H9 (cell line): ENCODE measurements at regions not wholly inside any gene's neighbourhood (a gene's known extent, or its start where the extent isn't known, plus 50 kb on each side); places are given as distances from the start of the nearest gene placed in this dataset.
"Not testable (repeated sequence)": the region's sequence is repeated elsewhere in the genome, so short reads cannot be mapped to it uniquely, and the experiment has no call there.

ENCODE experiments used
- DNase-seq: peaks from one replicate; pipeline ENCODE4 v3.0.0-alpha.2; 2017
- H2AFZ ChIP-seq: one replicate; pipeline ENCODE4 v1.6.1; 2013; ENCODE audit warnings: mild to moderate bottlenecking, low read length, control low read depth, moderate library complexity
- H2AK5ac ChIP-seq: 2 replicates; pipeline ENCODE4 v1.6.1; 2013; ENCODE audit warnings: low read length, control low read depth, mixed read lengths; ENCODE audit not compliant: insufficient read length
- H2BK120ac ChIP-seq: one replicate; pipeline ENCODE4 v1.6.1; 2013; ENCODE audit warnings: low read depth, mild to moderate bottlenecking, low read length, control low read depth, inconsistent platforms; ENCODE audit not compliant: poor library complexity, severe bottlenecking
- H2BK12ac ChIP-seq: 2 replicates; pipeline ENCODE4 v1.6.1; 2013; ENCODE audit warnings: low read length, control low read depth, mixed read lengths, low read depth; ENCODE audit not compliant: insufficient read length
- H2BK15ac ChIP-seq: 2 replicates; pipeline ENCODE4 v1.6.1; 2013; ENCODE audit warnings: low read depth, low read length, control low read depth
- H2BK20ac ChIP-seq: one replicate; pipeline ENCODE4 v1.6.1; 2013; ENCODE audit warnings: low read depth, mild to moderate bottlenecking, low read length, control low read depth, inconsistent platforms; ENCODE audit not compliant: poor library complexity, severe bottlenecking
- H2BK5ac ChIP-seq: 2 replicates; pipeline ENCODE4 v1.6.1; 2013; ENCODE audit warnings: low read length, control low read depth, mixed read lengths; ENCODE audit not compliant: insufficient read length
- H3K14ac ChIP-seq: 2 replicates; pipeline ENCODE4 v1.6.1; 2013; ENCODE audit warnings: low read length, control low read depth; ENCODE audit not compliant: insufficient read depth
- H3K18ac ChIP-seq: 2 replicates; pipeline ENCODE4 v1.6.1; 2013; ENCODE audit warnings: low read depth, mild to moderate bottlenecking, mixed read lengths, low read length, control low read depth; ENCODE audit not compliant: insufficient read length
- H3K23ac ChIP-seq: 2 replicates; pipeline ENCODE4 v1.6.1; 2013; ENCODE audit warnings: low read length, control low read depth, mixed read lengths, low read depth; ENCODE audit not compliant: insufficient read length
- H3K23me2 ChIP-seq: 2 replicates; pipeline ENCODE4 v1.6.1; 2013; ENCODE audit warnings: low read depth, mild to moderate bottlenecking, mixed read lengths, low read length, control low read depth; ENCODE audit not compliant: insufficient read length, poor library complexity, severe bottlenecking
- H3K27ac ChIP-seq: 2 replicates; pipeline ENCODE4 v1.5.1; 2013; ENCODE audit warnings: low read length, control low read depth, mixed read lengths, low read depth; ENCODE audit not compliant: insufficient read length
- H3K27me3 ChIP-seq: 2 replicates; pipeline ENCODE4 v1.6.1; 2013; ENCODE audit warnings: low read length, control low read depth, inconsistent platforms; ENCODE audit not compliant: insufficient read depth
- H3K4ac ChIP-seq: 2 replicates; pipeline ENCODE4 v1.6.1; 2013; ENCODE audit warnings: low read depth, mild to moderate bottlenecking, control low read depth, inconsistent platforms, low read length, moderate library complexity
- H3K4me1 ChIP-seq: 2 replicates; pipeline ENCODE4 v1.6.1; 2013; ENCODE audit warnings: low read length, control low read depth, inconsistent platforms; ENCODE audit not compliant: insufficient read depth
- H3K4me2 ChIP-seq: 2 replicates; pipeline ENCODE4 v1.6.1; 2013; ENCODE audit warnings: low read length, control low read depth, mixed read lengths; ENCODE audit not compliant: insufficient read length, insufficient read depth
- H3K56ac ChIP-seq: 2 replicates; pipeline ENCODE4 v1.6.1; 2013; ENCODE audit warnings: low read depth, mild to moderate bottlenecking, mixed read lengths, low read length, control low read depth; ENCODE audit not compliant: insufficient read length
- H3K79me1 ChIP-seq: 2 replicates; pipeline ENCODE4 v1.6.1; 2013; ENCODE audit warnings: low read depth, mild to moderate bottlenecking, moderate library complexity, low read length, control low read depth, inconsistent platforms; ENCODE audit not compliant: insufficient read depth, poor library complexity, severe bottlenecking
- H3K79me2 ChIP-seq: 2 replicates; pipeline ENCODE4 v1.6.1; 2013; ENCODE audit warnings: low read length, control low read depth, inconsistent platforms; ENCODE audit not compliant: insufficient read depth
- H3K9ac ChIP-seq: 2 replicates; pipeline ENCODE4 v1.6.1; 2013; ENCODE audit warnings: low read length, control low read depth, mixed read lengths; ENCODE audit not compliant: insufficient read length; ENCODE audit errors: extremely low read depth
- H3K9me3 ChIP-seq: one replicate; pipeline ENCODE4 v1.6.1; 2013; ENCODE audit warnings: low read depth, low read length, inconsistent platforms; ENCODE audit not compliant: control insufficient read depth
- H3T11ph ChIP-seq: one replicate; pipeline ENCODE4 v1.6.1; 2013; ENCODE audit warnings: mild to moderate bottlenecking, low read length, control low read depth, inconsistent platforms
- H4K20me1 ChIP-seq: one replicate; pipeline ENCODE4 v1.6.1; 2013; ENCODE audit not compliant: control insufficient read depth, insufficient read length, insufficient read depth
- H4K5ac ChIP-seq: 2 replicates; pipeline ENCODE4 v1.6.1; 2013; ENCODE audit warnings: low read depth, mild to moderate bottlenecking, mixed read lengths, low read length, control low read depth; ENCODE audit not compliant: insufficient read length
- H4K8ac ChIP-seq: replicated peaks from 2 replicates; pipeline ENCODE4 v1.6.1; 2013; ENCODE audit warnings: low read length, control low read depth, mixed read lengths, low read depth; ENCODE audit not compliant: insufficient read length
- H4K91ac ChIP-seq: 2 replicates; pipeline ENCODE4 v1.6.1; 2013; ENCODE audit warnings: low read depth, mild to moderate bottlenecking, moderate library complexity, mixed read lengths, low read length, control low read depth; ENCODE audit not compliant: insufficient read length
- H3K27ac Mint-ChIP-seq, 3 experiments: 2 replicates in 2 of 3; 3 replicates in 1 of 3; pipeline ENCODE4 v1.8.0; 2020 to 2021; ENCODE audit warnings: mixed read lengths in 3 of 3, mild to moderate bottlenecking in 1 of 3, moderate library complexity in 1 of 3
- H3K27me3 Mint-ChIP-seq: 2 replicates; pipeline ENCODE4 v1.8.0; 2021; ENCODE audit warnings: low read depth, mild to moderate bottlenecking, moderate library complexity, mixed read lengths
- H3K36me3 Mint-ChIP-seq, 3 experiments: 2 replicates in 2 of 3; 3 replicates in 1 of 3; pipeline ENCODE4 v1.8.0; 2020 to 2021; ENCODE audit warnings: low read depth in 3 of 3, mixed read lengths in 3 of 3; ENCODE audit not compliant: insufficient read depth in 1 of 3
- H3K4me1 Mint-ChIP-seq, 2 experiments: 2 replicates each; pipeline ENCODE4 v1.8.0; 2020; ENCODE audit warnings: mixed read lengths in 2 of 2
- H3K4me3 Mint-ChIP-seq, 2 experiments: 2 replicates in 1 of 2; 3 replicates in 1 of 2; pipeline ENCODE4 v1.8.0; 2020 to 2021; ENCODE audit warnings: mild to moderate bottlenecking in 2 of 2, mixed read lengths in 2 of 2, moderate library complexity in 1 of 2
- H3K9me3 Mint-ChIP-seq, 2 experiments: 2 replicates in 1 of 2; 3 replicates in 1 of 2; pipeline ENCODE4 v1.8.0; 2020; ENCODE audit warnings: mild to moderate bottlenecking in 2 of 2, mixed read lengths in 2 of 2, moderate library complexity in 1 of 2
- WGBS: extraction: QIAGEN DNeasy Blood & Tissue Kit; methylation state at CpG from one replicate; pipeline ENCODE4 v1.1.7; 2013; ENCODE audit warnings: missing lambda C conversion rate, low lambda C conversion rate, mixed read lengths; ENCODE audit not compliant: insufficient read length; ENCODE audit errors: extremely low coverage; 5-methylcytosine and 5-hydroxymethylcytosine counted together
- TF ChIP-seq, protein P1 (sequence below): fragments of 200-600 bp; sonication (generic); conservative IDR thresholded peaks from 3 replicates; pipeline ENCODE4 v1.8.0; 2021; ENCODE audit warnings: antibody characterized with exemption, mild to moderate bottlenecking

DNA sequence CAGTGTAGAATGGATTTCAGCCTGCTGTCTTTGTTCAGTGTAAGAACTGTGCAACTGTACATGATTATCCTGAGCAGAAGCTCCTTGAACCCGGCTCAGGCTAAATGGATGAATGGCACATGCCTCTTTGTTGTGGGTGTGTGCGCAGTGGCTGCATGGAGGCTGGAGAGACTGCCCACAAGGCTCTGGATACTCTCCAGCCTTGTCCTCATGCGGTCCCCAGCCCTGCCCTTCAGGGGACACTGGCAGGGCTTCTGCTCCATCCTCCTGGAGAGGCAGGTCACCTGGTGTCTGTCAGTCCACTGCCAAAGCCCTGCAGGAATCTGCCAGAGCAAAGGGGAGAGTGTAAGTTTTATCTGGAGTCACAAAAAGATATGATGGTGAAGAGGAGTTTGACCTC is 241.7 kb upstream of the EXOC2 start:
- TF ChIP-seq, protein P1, sequence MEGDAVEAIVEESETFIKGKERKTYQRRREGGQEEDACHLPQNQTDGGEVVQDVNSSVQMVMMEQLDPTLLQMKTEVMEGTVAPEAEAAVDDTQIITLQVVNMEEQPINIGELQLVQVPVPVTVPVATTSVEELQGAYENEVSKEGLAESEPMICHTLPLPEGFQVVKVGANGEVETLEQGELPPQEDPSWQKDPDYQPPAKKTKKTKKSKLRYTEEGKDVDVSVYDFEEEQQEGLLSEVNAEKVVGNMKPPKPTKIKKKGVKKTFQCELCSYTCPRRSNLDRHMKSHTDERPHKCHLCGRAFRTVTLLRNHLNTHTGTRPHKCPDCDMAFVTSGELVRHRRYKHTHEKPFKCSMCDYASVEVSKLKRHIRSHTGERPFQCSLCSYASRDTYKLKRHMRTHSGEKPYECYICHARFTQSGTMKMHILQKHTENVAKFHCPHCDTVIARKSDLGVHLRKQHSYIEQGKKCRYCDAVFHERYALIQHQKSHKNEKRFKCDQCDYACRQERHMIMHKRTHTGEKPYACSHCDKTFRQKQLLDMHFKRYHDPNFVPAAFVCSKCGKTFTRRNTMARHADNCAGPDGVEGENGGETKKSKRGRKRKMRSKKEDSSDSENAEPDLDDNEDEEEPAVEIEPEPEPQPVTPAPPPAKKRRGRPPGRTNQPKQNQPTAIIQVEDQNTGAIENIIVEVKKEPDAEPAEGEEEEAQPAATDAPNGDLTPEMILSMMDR = no peak
- H3K4me2 ChIP-seq = no peak overlapping the region
- H2BK15ac ChIP-seq = no peak overlapping the region
- no peak overlapping the region for H3K56ac ChIP-seq
- no peaks in the 10 kb centered on the region for H4K20me1 ChIP-seq
- Mint-ChIP-seq H3K36me3 (no peaks in the 10 kb centered on the region), H3K4me1 (peaks cover 20 to 24% of the 10 kb centered on the region in 2 experiments), H3K4me3 (no peak overlapping the region), H3K9me3 (no peaks in the 10 kb centered on the region), H3K27ac (no peak overlapping the region), H3K27me3 (peaks cover 53% of the 10 kb centered on the region)
- H2BK12ac ChIP-seq = no peak overlapping the region
- no peak overlapping the region for H3K9ac ChIP-seq
- H3T11ph ChIP-seq = no peak overlapping the region
- H3K4ac ChIP-seq = no peak overlapping the region
- H3K4me1 ChIP-seq = peaks cover 2% of the 10 kb centered on the region; the same call in 1 of the 2 replicates
- H3K27ac ChIP-seq = no peak overlapping the region
- H3K27me3 ChIP-seq = no peaks in the 10 kb centered on the region
- no peak overlapping the region for H3K23ac ChIP-seq
- H3K79me1 ChIP-seq = no peaks in the 10 kb centered on the region
- H4K8ac ChIP-seq = no peak overlapping the region
- H2BK20ac ChIP-seq = no peak overlapping the region
- no peak overlapping the region for H2BK120ac ChIP-seq
- no CpG with 5 or more reads among the region's 3 CpGs for whole genome bisulfite sequencing
- no peaks in the 10 kb centered on the region for H3K23me2 ChIP-seq
- H2AK5ac ChIP-seq = no peak overlapping the region
- no peak overlapping the region for H2AFZ ChIP-seq
- H3K9me3 ChIP-seq = no peaks in the 10 kb centered on the region
- no peak overlapping the region for H3K18ac ChIP-seq
- H4K5ac ChIP-seq = no peak overlapping the region
- H3K79me2 ChIP-seq = no peaks in the 10 kb centered on the region
- DNase-seq = no peak
- H2BK5ac ChIP-seq = no peak overlapping the region
- no peak overlapping the region for H4K91ac ChIP-seq
- no peak overlapping the region for H3K14ac ChIP-seq

DNA sequence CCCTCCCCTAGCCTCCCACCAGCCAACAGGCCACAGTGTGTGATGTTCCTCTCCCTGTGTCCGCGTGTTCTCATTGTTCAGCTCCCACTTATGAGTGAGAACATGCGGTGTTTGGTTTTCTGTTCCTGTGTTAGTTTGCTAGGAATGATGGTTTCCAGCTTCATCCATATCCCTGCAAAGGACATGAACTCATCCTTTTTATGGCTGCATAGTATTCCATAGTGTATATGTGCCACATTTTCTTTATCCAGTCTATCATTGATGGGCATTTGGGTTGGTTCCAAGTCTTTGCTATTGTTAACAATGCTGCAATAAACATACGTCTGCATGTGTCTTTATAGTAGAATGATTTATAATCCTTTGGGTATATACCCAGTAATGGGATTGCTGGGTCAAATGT is 239.0 kb upstream of the EXOC2 start:
- no CpG with 5 or more reads among the region's 4 CpGs for WGBS

More for the DNA sequence above, 239.0 kb upstream of the EXOC2 start:
- not testable (repeated sequence) for H4K91ac ChIP-seq, H4K5ac ChIP-seq, H3K9me3 ChIP-seq, H3K4ac ChIP-seq, H2BK12ac ChIP-seq, H3K79me1 ChIP-seq, H3K56ac ChIP-seq, H4K8ac ChIP-seq, H3K4me1 Mint-ChIP-seq, H3K23ac ChIP-seq, H3K27ac Mint-ChIP-seq, H3K79me2 ChIP-seq, H4K20me1 ChIP-seq, H2BK120ac ChIP-seq, H3K4me1 ChIP-seq, H2BK5ac ChIP-seq, DNase-seq, H2AK5ac ChIP-seq, H2AFZ ChIP-seq, H2BK15ac ChIP-seq, H2BK20ac ChIP-seq, H3K4me3 Mint-ChIP-seq, H3K27me3 ChIP-seq, H3T11ph ChIP-seq, H3K9ac ChIP-seq, H3K14ac ChIP-seq, H3K36me3 Mint-ChIP-seq, H3K18ac ChIP-seq, H3K23me2 ChIP-seq, H3K27ac ChIP-seq, H3K4me2 ChIP-seq
- peaks cover 8 to 12% of the 10 kb centered on the region in 2 experiments; a peak in 3 of 5 replicates for H3K9me3 Mint-ChIP-seq
- H3K27me3 Mint-ChIP-seq = peaks cover 35% of the 10 kb centered on the region
